ENCODE measurements at regions not wholly inside any gene's neighbourhood (a gene's known extent, or its start where the extent isn't known, plus 50 kb on each side); places are given as distances from the start of the nearest gene placed in this dataset.

DNA sequence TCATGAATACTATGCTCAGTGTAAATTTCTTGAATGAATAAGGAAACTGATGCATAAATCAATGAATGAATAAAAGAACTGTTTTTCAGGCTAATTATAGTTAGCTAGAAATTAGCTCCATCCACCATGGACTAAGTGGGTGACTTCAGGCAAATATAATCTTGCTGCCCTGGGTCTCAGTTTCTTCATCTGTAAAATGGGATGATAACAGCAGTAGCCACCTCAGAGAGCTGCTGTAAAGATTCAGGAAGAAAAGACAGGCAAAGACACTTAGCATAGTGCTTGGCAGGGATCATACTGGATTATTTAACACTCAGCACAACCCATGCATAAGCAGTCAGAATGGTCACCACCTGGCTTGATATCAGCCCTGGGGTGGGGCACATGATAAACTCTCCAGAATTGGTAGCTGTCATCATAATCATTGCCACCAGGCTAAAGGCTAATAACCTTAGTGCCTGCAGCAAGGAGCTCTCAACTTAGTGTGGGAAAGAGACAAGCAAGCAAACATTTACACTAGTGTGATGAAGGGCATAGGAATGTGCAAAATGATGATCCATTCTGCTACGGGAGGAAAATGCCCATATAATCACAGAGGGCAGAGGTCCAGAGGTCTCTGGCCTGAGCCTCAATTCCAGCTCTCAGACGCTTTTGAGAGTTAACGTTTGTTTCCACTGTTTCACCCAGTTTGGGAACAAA, 234.7 kb upstream of the TBX3 start:
- TF ChIP-seq POLR2AphosphoS5 (IDR thresholded peaks at IDR 0.05) (no peak), CTCF (IDR thresholded peaks at IDR 0.05) (no peak), POLR2A (IDR thresholded peaks at IDR 0.05) (no peak)
